Liver (tissue), 8 donors: ENCODE measurements at regions not wholly inside any gene's neighbourhood (a gene's known extent, or its start where the extent isn't known, plus 50 kb on each side); places are given as distances from the start of the nearest gene placed in this dataset.

Experiments used
- DNase-seq: peaks from one replicate; pipeline ENCODE4 v3.0.0-alpha.2; 2017; ENCODE audit warnings: low spot score
- H3K27ac ChIP-seq, 2 donors: one replicate each; pipeline ENCODE4 v1.7.0; 2013; ENCODE audit warnings: inconsistent platforms in 2 of 2, low read length in 2 of 2, control low read depth in 1 of 2, low read depth in 1 of 2, mild to moderate bottlenecking in 1 of 2
- H3K27me3 ChIP-seq, 4 donors: one replicate each; pipeline versions ENCODE4 v1.6.1 to v1.7.0; 2013; ENCODE audit warnings: low read length in 3 of 4, inconsistent platforms in 1 of 4, mild to moderate bottlenecking in 1 of 4, moderate library complexity in 1 of 4; ENCODE audit not compliant: control insufficient read depth in 4 of 4, insufficient read depth in 4 of 4
- H3K36me3 ChIP-seq, 4 donors: one replicate each; pipeline versions ENCODE4 v1.6.1 to v1.7.0; 2013; ENCODE audit warnings: low read length in 3 of 4, mild to moderate bottlenecking in 3 of 4, low read depth in 1 of 4, moderate library complexity in 1 of 4; ENCODE audit not compliant: control insufficient read depth in 4 of 4, insufficient read depth in 3 of 4
- H3K4me1 ChIP-seq, 4 donors: one replicate each; pipeline versions ENCODE4 v1.6.1 to v1.7.0; 2013; ENCODE audit warnings: low read length in 3 of 4, mild to moderate bottlenecking in 3 of 4, moderate library complexity in 1 of 4; ENCODE audit not compliant: control insufficient read depth in 4 of 4, insufficient read depth in 4 of 4
- H3K4me3 ChIP-seq, 3 donors: one replicate each; pipeline versions ENCODE4 v1.6.1 to v1.7.0; 2013; ENCODE audit warnings: low read length in 3 of 3, control low read depth in 1 of 3, low read depth in 1 of 3, mild to moderate bottlenecking in 1 of 3
- H3K9ac ChIP-seq, 2 donors: one replicate each; pipeline ENCODE4 v1.7.0; 2013; ENCODE audit warnings: low read length in 2 of 2, mild to moderate bottlenecking in 2 of 2, moderate library complexity in 2 of 2, control low read depth in 1 of 2, low read depth in 1 of 2
- H3K9me3 ChIP-seq, 4 donors: one replicate each; pipeline versions ENCODE4 v1.6.1 to v1.7.0; 2013; ENCODE audit warnings: low read length in 3 of 4; ENCODE audit not compliant: control insufficient read depth in 4 of 4
- CTCF ChIP-seq: fragments of 150-350 bp; IDR thresholded peaks from 2 replicates; pipeline ENCODE4 v1.5.1; 2017; ENCODE audit warnings: improper control_type of control experiment, low read depth, low read length; ENCODE audit not compliant: missing input control
- EGR1 ChIP-seq, 2 donors: IDR thresholded peaks; 2 replicates each; pipeline ENCODE4 v1.6.1; 2016 to 2018; ENCODE audit warnings: antibody characterized with exemption in 2 of 2, low read depth in 2 of 2
- FOXA1 ChIP-seq: IDR thresholded peaks from 2 replicates; pipeline ENCODE4 v1.6.1; 2016; ENCODE audit warnings: antibody characterized with exemption
- FOXA2 ChIP-seq: IDR thresholded peaks from 2 replicates; pipeline ENCODE4 v1.6.1; 2016; ENCODE audit warnings: antibody characterized with exemption
- GABPA ChIP-seq, 2 donors: IDR thresholded peaks in 1 of 2; conservative IDR thresholded peaks in 1 of 2; 2 replicates each; pipeline ENCODE4 v1.6.1; 2016; ENCODE audit warnings: antibody characterized with exemption in 2 of 2, mild to moderate bottlenecking in 1 of 2, moderate library complexity in 1 of 2
- HNF4A ChIP-seq, 2 donors: conservative IDR thresholded peaks; 2 replicates each; pipeline ENCODE4 v1.6.1; 2016; ENCODE audit warnings: antibody characterized with exemption in 2 of 2, mild to moderate bottlenecking in 2 of 2
- HNF4G ChIP-seq: IDR thresholded peaks from 2 replicates; pipeline ENCODE4 v1.6.1; 2016; ENCODE audit warnings: antibody characterized with exemption
- JUND ChIP-seq, 2 donors: IDR thresholded peaks; 2 replicates each; pipeline ENCODE4 v1.6.1; 2016; ENCODE audit warnings: antibody characterized with exemption in 2 of 2
- NR2F2 ChIP-seq: IDR thresholded peaks from 2 replicates; pipeline ENCODE4 v1.6.1; 2016; ENCODE audit warnings: antibody characterized with exemption
- RAD21 ChIP-seq, 2 donors: IDR thresholded peaks; 2 replicates each; pipeline ENCODE4 v1.6.1; 2016; ENCODE audit warnings: antibody characterized with exemption in 2 of 2, mild to moderate bottlenecking in 2 of 2
- REST ChIP-seq: IDR thresholded peaks from 2 replicates; pipeline ENCODE4 v1.6.1; 2016; ENCODE audit warnings: antibody characterized with exemption, mild to moderate bottlenecking
- RXRA ChIP-seq, 2 donors: IDR thresholded peaks; 2 replicates each; pipeline ENCODE4 v1.6.1; 2017 to 2018; ENCODE audit warnings: antibody characterized with exemption in 2 of 2, mild to moderate bottlenecking in 1 of 2
- SP1 ChIP-seq: IDR thresholded peaks from 2 replicates; pipeline ENCODE4 v1.6.1; 2018; ENCODE audit warnings: antibody characterized with exemption, mild to moderate bottlenecking
- TAF1 ChIP-seq: conservative IDR thresholded peaks from 2 replicates; pipeline ENCODE4 v1.6.1; 2016; ENCODE audit warnings: antibody characterized with exemption, mild to moderate bottlenecking
- YY1 ChIP-seq: IDR thresholded peaks from 2 replicates; pipeline ENCODE4 v1.6.1; 2016; ENCODE audit warnings: antibody characterized with exemption, mild to moderate bottlenecking
- WGBS: extraction: QIAGEN DNeasy Blood & Tissue Kit; methylation state at CpG from one replicate; pipeline ENCODE4 v1.1.7; 2013; 5-methylcytosine and 5-hydroxymethylcytosine counted together
- TF ChIP-seq, protein P1 (sequence below): IDR thresholded peaks from 2 replicates; pipeline ENCODE4 v1.6.1; 2016; ENCODE audit warnings: antibody characterized with exemption
- TF ChIP-seq, protein P2 (sequence below): IDR thresholded peaks from 2 replicates; pipeline ENCODE4 v1.6.1; 2016; ENCODE audit warnings: antibody characterized with exemption
- donor health status: healthy.
- donor health status: healthy.
- donor health status: healthy.
- donor health status: healthy.
- donor health status: healthy.

- no peaks in the 10 kb centered on the region for H3K4me1 ChIP-seq
- no peaks in the 10 kb centered on the region for H3K36me3 ChIP-seq
Measured at GRCh38 chr2:145203891-145204290, 684.0 kb upstream of the ZEB2 start.

DNA sequence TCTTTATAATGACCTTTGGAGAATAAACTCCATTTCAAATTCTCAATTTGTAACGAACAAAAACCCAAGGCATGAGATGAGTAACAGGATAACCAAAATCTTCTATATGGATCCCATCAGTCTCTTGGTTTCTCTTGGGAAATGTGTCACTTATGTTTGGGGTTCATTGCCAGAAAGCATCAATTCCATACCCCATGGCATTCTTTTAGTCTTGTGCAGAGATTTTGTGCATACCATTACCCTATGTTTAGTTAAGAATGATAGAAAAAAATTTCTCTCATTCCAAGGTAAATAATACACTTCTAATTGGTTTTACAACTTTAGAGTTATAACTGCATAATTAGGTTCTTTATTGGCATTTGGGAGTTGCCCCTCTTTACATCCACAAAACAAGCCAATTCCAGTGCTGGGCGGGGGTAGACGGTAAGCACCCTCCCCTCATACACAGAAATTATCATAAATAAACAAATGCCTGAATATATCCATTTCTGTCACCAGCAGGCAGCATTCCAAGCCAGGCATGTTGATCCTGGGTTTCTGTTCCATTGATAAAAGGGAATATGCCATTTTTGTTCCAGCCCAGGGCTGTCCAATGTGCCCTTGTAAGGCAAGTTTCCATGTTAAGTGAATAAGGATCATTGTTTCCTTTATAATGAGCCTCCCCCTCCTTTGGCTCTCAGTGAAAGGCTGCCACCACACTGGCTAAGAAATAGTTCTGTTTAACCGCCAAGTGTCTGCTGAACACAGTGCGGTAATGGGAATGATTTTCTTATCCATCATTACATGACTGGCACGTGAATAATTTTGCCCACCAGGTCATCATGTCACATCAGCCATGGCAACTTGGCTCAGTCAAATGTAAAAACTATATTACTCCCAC, 680.1 kb upstream of the ZEB2 start:
- no peak for TF ChIP-seq RAD21 (IDR thresholded peaks at IDR 0.05)
- TF ChIP-seq HNF4G, result no peak
- no peak for TF ChIP-seq RXRA (IDR thresholded peaks at IDR 0.05)
- no peak for TF ChIP-seq GABPA (IDR thresholded peaks at IDR 0.05 in 1 of 2, conservative IDR thresholded peaks at IDR 0.05 in 1 of 2)
- TF ChIP-seq SP1, result no peak
- no peak for TF ChIP-seq TAF1
- no peak for TF ChIP-seq CTCF
- TF ChIP-seq, protein P1, sequence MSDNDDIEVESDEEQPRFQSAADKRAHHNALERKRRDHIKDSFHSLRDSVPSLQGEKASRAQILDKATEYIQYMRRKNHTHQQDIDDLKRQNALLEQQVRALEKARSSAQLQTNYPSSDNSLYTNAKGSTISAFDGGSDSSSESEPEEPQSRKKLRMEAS, result no peak
- TF ChIP-seq YY1, result no peak
- TF ChIP-seq REST, result no peak
- no peak overlapping the region for H3K27ac ChIP-seq
- no peak overlapping the region for H3K9ac ChIP-seq
- H3K36me3 ChIP-seq, result no peaks in the 10 kb centered on the region
- 85% methylated on average over 6 of the region's 6 CpGs for WGBS
- H3K4me3 ChIP-seq, result no peak overlapping the region
- H3K27me3 ChIP-seq, result no peaks in the 10 kb centered on the region
- no peaks in the 10 kb centered on the region for H3K9me3 ChIP-seq
- no peak for DNase-seq
- H3K4me1 ChIP-seq, result no peaks in the 10 kb centered on the region

More at GRCh38 chr2:145203891-145204290, 684.0 kb upstream of the ZEB2 start:
- 90% methylated on average over 2 of the region's 2 CpGs for WGBS
- no peak for DNase-seq
- no peaks in the 10 kb centered on the region for H3K27me3 ChIP-seq
- no peaks in the 10 kb centered on the region for H3K9me3 ChIP-seq
- H3K9ac ChIP-seq, result no peak overlapping the region
- H3K27ac ChIP-seq, result no peak overlapping the region
- no peak overlapping the region for H3K4me3 ChIP-seq
- TF ChIP-seq NR2F2 (no peak), GABPA (IDR thresholded peaks at IDR 0.05 in 1 of 2, conservative IDR thresholded peaks at IDR 0.05 in 1 of 2) (no peak), CTCF (no peak), TAF1 (no peak), HNF4A (conservative IDR thresholded peaks at IDR 0.05) (no peak), FOXA1 (no peak), RXRA (IDR thresholded peaks at IDR 0.05) (no peak), FOXA2 (no peak), EGR1 (IDR thresholded peaks at IDR 0.05; ENCODE audit: low read depth in 2 of 2) (no peak), RAD21 (IDR thresholded peaks at IDR 0.05) (no peak), YY1 (no peak), JUND (IDR thresholded peaks at IDR 0.05) (no peak), HNF4G (no peak)
- TF ChIP-seq, protein P1, result no peak
- TF ChIP-seq, protein P2, sequence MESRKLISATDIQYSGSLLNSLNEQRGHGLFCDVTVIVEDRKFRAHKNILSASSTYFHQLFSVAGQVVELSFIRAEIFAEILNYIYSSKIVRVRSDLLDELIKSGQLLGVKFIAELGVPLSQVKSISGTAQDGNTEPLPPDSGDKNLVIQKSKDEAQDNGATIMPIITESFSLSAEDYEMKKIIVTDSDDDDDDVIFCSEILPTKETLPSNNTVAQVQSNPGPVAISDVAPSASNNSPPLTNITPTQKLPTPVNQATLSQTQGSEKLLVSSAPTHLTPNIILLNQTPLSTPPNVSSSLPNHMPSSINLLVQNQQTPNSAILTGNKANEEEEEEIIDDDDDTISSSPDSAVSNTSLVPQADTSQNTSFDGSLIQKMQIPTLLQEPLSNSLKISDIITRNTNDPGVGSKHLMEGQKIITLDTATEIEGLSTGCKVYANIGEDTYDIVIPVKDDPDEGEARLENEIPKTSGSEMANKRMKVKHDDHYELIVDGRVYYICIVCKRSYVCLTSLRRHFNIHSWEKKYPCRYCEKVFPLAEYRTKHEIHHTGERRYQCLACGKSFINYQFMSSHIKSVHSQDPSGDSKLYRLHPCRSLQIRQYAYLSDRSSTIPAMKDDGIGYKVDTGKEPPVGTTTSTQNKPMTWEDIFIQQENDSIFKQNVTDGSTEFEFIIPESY, result no peak
